NCI-H2196 (cell line): ENCODE measurements at regions not wholly inside any gene's neighbourhood (a gene's known extent, or its start where the extent isn't known, plus 50 kb on each side); places are given as distances from the start of the nearest gene placed in this dataset.
"Not testable (repeated sequence)": the region's sequence is repeated elsewhere in the genome, so short reads cannot be mapped to it uniquely, and the experiment has no call there.

Source experiments
- DNase-seq: peaks from one replicate; lab custom pipeline; 2025; ENCODE audit not compliant: unreplicated experiment; lab: John Stamatoyannopoulos, UW

DNA sequence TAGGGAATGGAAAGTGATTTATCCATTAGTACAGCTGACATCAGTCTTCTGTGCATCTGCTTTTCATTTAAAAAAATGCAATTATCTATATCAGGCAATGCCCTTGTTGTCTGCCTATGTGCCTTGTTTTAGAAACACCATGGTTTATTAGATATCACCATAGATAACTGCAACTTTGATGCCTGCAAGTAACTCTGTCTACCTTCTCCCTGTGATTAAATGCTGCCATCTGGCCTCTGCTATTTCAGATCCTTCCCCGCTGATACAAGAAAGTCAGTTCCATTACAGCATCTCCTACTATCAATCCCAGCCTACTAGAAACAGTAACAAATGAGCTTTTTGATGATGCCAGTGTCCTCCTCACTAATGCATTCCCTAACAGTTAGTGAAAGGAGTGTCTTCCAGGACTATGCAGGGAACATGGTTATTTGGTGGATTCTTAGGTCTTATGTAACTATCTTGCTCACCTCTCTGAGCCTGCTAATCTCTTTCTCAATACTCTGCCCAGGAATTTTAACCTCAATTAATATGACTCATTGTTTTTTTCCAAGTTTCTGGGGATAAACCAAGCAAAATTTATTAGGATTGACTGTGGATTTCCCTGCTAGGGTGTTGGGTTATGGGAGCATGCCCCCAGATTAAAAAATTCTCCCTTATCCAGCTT, 444.9 kb downstream of the RAPGEF2 start:
- DNase-seq = no peak

DNA sequence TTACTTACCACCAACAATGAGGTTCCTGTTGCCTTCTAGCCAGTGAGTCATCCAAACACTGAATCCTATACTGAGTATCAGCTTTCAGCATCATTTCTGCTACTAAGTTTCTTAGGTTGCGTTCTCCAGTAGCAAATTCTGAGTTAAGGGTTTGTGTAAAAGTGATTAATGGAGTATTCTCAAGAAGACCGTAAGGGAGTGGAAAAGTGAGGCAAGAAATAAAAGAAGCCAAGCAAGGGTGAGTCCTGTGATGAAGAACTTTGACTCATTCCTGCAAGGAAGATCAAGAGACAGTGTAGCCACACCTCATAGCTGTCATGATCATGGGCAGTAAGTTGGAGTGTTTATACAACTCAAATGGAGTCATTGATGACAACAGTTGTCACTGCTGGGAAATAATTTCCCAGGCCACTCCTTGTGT, 446.2 kb downstream of the RAPGEF2 start:
- DNase-seq = no peak

DNA sequence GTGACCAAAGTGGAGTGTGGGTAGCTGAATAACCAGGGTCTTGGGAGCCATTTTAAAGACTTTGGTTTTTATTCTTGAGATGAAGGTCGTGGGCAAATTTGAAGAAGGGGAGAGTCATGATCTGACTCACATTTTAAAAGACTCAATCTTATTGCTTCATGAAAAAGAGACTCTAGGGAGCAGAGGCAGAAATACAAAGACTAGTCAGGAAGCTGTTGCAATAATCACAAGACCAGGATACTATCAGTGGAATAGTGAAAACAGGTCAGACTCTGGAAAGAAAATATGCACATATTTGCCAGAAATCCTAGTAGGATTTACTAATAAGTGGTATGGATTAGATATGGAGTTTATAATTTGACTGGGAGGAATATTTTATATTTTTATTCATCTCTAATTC, 448.4 kb downstream of the RAPGEF2 start:
- DNase-seq = no peak

DNA sequence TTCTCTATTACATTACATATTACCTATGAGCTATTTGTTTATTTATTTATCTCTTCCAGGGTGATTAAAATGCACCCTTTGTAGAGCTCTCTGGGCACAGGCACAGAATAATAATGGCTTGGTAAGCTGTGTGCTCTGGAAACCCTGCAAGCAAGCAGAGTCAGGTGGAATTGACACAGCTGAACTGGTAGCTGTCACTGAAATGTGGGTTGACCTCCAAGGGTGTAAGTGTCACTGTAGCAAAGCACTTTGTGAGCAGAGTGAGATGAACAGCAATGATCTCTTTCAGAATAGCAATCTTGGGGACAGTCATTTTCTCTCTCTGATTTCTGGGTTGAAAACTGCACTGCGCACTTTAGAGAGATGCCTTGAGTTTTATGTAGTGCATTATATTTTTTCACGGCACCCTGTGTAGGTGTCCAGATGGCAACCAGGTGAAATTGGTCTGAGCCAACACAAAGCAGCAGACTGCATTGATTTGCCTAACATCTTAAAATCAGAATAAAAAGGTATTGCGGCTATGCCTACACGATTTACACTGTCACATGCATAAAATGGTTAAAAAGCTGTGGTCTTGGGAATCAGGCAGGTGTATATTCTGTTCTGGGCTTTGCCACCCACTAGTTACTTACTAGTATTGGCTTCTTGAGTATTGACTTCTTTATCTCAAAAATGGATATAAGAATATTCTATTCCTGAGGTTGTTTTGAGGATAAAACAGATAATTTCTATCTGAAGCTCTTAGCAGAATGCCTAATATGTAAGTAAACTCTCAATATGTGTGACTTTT, 450.3 kb downstream of the RAPGEF2 start:
- DNase-seq = no peak

DNA sequence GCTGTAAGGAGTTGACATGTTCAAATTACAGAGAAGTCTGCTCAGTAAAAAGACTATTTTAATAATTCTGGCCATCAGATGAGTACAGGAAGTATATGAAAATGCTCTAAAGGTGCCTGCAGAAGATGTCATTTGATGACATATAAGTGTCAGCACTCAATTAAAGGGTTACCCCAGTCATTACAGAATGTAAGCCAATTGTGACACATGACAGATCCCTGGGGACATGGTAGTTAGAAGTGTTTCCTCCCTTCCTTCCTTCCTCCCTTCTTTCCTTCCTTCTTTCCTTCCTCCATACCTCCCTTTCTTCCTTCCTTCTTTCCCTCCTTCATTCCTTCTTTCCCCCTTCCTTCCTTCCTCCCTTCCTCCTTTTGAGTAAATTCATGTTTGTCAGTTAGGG, 453.0 kb downstream of the RAPGEF2 start:
- DNase-seq = no peak

DNA sequence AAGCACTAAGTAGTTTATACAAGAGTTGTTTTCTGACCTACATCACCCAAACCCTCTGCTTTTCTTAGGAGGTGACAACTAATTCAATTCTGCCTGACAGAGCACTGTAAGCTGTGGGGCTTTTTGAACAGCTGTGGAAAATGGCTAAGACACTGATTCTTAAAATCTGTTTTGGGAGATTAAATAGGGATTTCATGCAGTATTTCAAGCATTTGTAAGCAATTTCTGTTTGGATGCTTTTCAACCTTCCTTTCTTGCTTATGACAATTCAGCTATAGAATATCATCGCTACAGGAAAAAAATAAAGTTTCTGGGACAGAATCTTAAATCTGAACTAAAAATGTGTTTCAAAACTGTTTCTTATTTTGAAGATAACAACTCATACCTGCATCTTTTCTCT, 459.5 kb downstream of the RAPGEF2 start:
- no peak for DNase-seq

DNA sequence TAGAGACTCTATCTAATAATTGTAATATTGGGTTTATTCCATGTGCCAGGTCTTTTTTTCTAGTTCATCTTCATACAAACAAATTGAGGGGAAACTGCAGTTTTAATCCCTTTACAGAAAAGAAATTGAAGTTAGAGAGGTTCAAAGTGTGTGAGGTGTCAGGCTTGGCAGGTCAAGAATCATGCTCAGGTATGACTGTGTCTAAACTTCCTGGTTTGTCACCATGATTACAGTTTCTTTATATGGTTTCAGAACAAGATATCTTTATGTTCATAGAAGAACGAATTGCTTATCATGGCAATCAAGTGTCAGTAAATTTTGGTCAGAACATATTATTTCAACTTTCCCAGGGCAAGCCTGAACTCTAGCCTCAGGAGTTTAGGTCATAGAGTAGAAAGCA, 460.4 kb downstream of the RAPGEF2 start:
- no peak for DNase-seq

DNA sequence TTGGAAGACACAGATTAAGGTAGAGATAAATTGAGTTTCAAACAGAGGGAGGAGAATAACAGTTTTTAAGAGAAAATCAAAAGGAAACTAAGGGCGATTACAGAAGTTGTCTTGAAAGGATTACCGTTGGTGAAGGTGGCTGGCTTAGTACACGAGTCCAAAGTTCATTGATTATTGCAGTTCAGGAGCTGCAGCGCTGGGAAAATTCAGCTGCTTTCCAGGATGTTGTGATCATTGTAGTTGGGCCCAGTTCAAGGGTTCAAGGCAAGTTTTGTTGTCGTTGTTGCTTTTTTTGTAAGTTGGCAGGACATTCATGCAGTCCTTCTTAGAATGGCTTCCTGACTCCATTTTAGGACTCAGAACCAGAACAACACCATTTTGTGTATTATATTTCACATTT, 461.7 kb downstream of the RAPGEF2 start:
- DNase-seq = no peak

DNA sequence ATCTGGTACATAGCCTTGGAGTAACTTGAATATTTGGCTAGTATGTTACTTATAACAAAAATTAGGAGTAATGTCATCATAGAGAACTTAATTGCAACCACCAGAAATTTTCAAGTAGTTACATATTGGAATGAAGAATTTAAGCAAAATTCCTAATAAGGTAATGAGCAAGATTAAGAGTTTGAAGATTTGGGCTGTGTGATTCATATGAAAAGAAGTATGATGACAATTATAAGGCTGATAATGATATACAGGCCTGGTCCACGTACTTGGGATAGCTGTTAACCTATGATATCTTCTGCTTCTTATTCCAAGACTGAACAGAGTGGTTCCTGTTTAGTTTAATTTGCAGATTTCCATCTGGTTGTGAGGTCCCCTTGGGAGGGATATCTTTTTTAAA, 463.9 kb downstream of the RAPGEF2 start:
- no peak for DNase-seq

DNA sequence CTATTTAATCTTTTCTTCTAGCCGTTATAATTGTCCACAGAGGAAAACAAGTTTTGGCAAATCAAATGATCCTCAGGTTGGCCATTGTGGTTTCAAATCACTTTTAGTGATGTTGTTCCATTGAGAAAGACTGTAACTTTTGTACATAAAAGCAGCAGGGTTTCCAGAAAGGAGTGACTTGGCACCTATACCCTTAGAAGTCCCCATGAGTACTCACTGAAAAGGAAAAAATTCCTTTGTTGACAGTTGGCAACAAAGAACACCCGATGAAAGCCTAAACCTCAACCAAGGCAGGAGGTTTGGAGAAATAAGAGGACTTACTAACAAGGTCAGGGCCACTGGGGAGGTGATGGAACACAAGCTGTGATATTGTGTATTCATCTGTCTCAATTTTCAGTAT, 474.4 kb downstream of the RAPGEF2 start:
- no peak for DNase-seq

DNA sequence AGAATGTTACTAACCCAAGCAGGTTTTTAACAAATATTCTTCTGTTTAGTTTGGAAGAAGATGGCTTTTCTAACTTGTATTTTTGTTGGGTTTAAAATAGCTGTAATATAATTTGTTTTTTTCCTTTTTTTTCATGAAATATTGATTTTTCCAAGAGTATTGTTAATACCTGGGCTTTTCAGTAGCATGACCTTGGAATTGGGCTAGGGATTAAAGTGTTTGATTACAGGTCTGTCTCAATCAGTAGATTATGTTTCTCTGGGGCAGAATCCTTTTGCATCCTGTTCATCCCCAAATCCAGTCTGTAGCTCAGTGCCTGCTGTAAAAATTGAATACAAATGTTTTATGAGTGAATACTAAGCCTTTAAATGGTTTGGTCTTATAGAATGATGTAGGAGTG, 479.8 kb downstream of the RAPGEF2 start:
- no peak for DNase-seq

DNA sequence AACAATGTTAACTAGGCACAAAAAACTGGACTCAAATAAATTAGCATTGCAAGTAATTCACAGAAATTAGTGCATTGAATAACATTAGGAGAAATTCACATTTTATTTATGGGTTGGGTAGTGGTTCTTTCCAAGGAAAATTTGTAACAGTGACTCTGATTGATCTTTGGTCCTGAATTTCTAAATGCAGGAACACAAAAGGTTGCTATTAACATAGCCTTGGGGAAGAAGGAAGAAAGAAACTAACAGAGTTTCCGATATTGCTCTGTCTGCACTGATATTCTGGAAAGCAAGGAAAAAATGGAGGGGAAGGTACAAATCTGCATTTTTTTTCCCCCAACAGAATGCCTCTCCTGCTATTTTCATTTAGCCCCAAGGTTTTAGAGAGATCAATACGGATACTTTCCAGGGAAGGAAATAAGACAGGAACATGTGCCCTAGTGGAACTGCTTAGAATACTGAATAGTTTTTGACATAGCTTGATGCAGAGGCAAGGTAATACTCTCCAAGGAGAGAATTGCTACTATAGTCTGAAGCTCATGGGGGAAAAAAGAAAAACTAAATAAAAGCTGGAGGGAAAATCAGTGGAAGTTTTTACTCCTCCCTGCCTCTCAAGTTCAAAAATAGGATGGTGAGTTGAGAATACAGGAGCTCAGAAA, 490.1 kb downstream of the RAPGEF2 start:
- DNase-seq = no peak

DNA sequence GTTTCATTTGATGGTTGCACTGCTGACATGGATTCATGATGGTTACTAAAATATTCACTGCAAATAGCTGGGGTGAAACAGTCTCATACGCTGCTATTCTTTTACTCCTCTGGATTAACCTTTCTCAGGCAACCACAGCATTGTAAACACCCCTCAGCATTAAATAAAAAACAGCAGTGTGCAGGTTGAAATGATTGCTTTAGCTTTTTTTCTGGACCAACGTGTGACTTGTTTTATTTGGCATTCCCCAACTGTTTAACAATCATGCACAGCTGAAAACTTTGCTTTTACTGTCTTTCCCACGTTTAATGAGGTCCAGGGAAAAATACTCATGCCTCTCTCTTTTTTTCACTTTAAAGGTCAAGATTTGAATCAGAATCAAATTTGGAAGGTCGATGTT, 490.8 kb downstream of the RAPGEF2 start:
- no peak for DNase-seq

DNA sequence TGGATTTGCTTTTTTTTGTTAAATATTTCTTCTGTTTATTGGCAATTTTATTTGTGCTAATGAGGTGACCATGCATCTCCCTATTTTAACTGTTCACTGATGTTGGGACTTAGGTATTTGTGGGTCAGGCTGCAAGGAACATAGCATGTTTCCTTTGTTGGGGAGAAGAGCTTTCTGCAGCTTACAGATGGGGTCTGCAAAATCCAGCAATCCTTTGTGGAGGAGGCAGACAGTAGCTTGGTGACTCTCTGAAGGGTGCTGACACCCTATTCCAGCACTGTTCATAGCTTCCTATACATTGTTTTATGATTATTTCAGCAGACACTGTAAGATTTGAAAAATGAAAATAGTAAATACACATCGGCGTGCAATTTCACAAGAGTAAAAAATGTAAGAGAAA, 491.7 kb downstream of the RAPGEF2 start:
- DNase-seq = no peak

DNA sequence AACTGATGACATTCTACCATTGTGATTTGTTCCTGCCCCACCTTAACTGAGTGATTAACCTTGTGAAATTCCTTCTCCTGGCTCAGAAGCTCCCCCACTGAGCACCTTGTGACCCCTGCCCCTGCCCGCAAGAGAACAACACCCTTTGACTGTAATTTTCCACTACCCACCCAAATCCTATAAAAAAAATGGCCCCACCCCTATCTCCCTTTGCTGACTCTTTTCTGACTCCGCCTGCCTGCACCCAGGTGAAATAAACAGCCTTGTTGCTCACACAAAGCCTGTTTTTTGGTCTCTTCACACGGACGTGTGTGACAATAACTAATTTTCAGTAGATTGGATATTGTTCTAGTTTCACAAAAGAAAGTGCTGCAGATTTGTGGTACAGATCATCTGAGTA, 492.2 kb downstream of the RAPGEF2 start:
- DNase-seq = not testable (repeated sequence)

DNA sequence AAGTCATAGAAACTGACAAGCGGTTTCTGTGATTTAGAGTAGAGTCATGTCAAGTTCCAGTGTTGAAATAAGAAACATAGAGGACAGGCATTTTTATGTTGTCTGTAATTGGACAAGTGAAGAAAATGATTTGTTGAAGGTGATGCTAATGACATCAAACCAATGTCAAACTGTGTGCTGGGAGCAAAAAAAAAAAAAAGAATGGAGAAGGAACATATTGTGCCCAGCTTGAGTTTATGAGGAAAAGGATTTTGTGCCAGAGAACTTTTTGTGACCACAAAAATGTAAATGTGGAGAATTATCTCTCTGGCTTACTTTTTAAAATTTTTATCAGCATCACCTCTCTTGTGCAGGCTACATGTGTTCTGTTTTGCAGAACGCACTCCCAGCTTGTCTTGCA, 495.7 kb downstream of the RAPGEF2 start:
- DNase-seq = no peak

DNA sequence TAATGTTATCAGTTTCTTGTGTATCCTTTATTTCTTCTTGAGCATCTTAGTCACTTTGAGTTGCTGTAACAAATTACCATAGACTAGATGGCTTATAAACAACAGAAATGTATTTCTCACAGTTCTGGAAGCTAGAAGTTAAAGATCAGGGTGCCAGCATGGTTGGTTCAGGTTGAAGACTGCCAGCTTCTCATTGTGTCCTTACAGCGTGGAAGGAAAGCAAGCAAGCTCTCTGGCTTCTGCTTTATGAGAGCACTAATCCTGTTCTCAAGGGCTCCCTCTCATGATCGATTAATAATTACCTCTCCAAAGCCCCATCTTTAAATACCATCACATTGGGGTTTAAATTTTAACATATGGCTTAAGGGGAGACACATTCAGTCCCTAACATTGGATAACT, 497.2 kb downstream of the RAPGEF2 start:
- no peak for DNase-seq

DNA sequence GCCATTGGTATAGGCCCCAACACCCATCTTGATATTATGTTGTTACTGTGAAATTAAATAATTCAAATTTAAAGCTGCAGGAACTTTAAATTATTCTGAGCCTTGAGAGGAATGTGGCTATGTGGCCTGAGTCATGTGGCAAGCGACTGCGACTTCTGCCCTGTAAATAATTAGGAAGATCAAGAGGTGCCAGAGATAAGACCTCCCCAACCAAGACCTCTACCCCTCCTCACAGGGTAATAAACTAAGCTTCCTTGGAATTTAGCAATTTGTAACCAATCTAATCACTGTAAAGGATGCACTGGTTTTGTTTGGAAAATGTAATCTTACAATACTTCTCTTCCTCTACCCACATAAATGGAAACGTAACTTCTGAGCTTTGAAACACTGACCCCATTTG, 501.9 kb downstream of the RAPGEF2 start:
- no peak for DNase-seq

DNA sequence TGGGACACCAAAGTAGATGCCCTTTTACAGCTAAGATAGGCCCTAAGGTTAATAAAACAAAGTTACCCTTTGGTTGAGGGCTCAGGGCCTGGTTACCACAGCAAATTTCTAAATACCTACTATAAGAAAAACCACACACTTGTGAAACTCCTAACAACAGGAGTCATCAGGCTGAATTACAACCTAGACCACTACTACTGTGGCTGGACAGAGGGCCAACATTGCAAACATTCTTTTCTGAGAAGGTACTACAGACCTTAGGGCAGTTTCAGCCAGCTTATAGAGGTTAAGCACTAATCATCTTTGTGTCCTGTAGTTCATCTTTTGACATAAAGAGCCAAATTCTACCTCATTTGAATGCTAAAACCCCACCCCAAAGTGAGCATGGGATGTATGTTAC, 504.0 kb downstream of the RAPGEF2 start:
- DNase-seq = no peak

DNA sequence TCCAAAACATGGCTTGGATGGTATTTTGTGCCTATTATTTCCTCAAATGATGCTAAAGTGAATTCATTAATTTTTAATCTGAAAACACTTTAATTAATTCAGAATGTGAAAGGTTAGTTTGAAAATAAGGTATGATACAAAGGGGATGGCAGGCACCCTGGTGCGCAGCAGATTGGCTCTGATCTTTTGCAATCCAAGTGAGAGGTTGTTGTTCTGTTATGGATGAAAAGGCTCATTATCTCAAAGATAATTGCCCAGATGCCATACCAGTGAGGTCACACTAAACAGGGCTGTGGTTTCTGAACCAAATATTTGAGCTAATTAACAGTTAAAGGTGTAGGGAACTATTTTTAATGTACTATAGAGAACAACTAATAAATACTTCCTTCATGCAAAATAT, 504.9 kb downstream of the RAPGEF2 start:
- DNase-seq = no peak

DNA sequence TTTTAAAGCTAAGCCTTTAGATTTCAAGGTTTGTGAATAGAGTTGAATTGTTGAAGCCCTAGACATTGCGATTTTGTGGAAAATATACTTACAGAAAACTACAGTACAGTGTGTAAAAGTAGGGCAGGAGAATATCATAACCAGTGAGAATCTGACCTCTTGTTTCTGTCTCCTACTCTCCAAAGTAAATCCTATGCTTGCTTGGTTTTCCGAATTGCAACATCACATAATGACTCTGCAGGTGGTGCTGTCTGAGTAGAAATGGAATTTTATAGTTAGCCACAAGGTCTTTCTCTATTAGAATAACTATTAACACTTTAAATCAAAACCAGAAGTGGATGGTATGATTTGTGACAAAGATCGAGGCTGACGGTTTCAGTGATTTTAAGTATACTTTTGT, 505.6 kb downstream of the RAPGEF2 start:
- DNase-seq = no peak

DNA sequence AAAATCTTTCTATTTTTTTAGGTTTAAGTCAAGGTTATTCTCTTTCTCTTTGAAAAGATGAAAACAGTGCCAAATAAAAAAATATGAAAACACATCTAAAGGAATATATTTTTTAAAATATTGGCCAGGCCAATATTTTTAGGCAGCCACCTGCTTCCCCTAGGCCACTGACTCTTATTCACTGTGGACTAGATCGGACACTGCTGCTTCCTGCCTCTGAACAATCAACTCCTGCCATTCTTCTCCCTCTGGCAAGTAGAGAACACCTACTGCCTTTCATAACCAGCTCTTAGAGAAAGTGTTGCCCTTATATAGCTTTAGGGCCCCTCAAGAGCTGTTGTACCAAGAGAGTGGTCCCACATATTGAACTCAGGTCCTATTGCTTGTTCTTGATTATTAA, 529.2 kb downstream of the RAPGEF2 start:
- DNase-seq = no peak
